Sigmoid colon (tissue), 6 donors: ENCODE measurements at regions not wholly inside any gene's neighbourhood (a gene's known extent, or its start where the extent isn't known, plus 50 kb on each side); places are given as distances from the start of the nearest gene placed in this dataset.

ENCODE experiments used
- DNase-seq: peaks from one replicate; pipeline ENCODE4 v3.0.0-alpha.2; 2019
- H3K27ac ChIP-seq, 4 donors: fragments of 200-600 bp; sonication (generic); one replicate each; pipeline ENCODE4 v1.5.1; 2016 to 2019; ENCODE audit warnings: mild to moderate bottlenecking in 1 of 4
- H3K27me3 ChIP-seq, 3 donors: fragments of 200-600 bp; sonication (generic); one replicate each; pipeline ENCODE4 v1.5.1; 2019; ENCODE audit warnings: mild to moderate bottlenecking in 1 of 3
- H3K36me3 ChIP-seq, 4 donors: fragments of 200-600 bp; sonication (generic); one replicate each; pipeline ENCODE4 v1.5.1; 2016 to 2019
- H3K4me1 ChIP-seq, 4 donors: fragments of 200-600 bp; sonication (generic); one replicate each; pipeline ENCODE4 v1.5.1; 2017 to 2019
- H3K4me3 ChIP-seq, 4 donors: fragments of 200-600 bp; sonication (generic); one replicate each; pipeline ENCODE4 v1.5.1; 2017 to 2019; ENCODE audit warnings: mild to moderate bottlenecking in 2 of 4, moderate library complexity in 1 of 4
- H3K9me3 ChIP-seq, 4 donors: fragments of 200-600 bp in 3 of 4; sonication (generic) in 3 of 4; one replicate each; pipeline versions ENCODE4 v1.5.1 to v1.6.1; 2013 to 2019
- CTCF ChIP-seq, 4 experiments: fragments of 450-650 bp in 3 of 4; fragments of 200-600 bp in 1 of 4; IDR thresholded peaks; one replicate each; pipeline ENCODE4 v1.5.1; 2016 to 2019; ENCODE audit warnings: antibody characterized with exemption in 4 of 4, mild to moderate bottlenecking in 3 of 4, moderate library complexity in 2 of 4
- EP300 ChIP-seq, 4 donors: sonication (generic); formaldehyde crosslinking; IDR thresholded peaks; one replicate each; pipeline ENCODE4 v1.6.1; 2017; ENCODE audit warnings: antibody characterized with exemption in 4 of 4
- POLR2A ChIP-seq, 2 donors: fragments of 450-650 bp; IDR thresholded peaks; one replicate each; pipeline ENCODE4 v1.6.1; 2016; ENCODE audit warnings: antibody characterized with exemption in 2 of 2, mild to moderate bottlenecking in 2 of 2, moderate library complexity in 2 of 2
- POLR2AphosphoS5 ChIP-seq, 4 donors: sonication (generic); formaldehyde crosslinking; IDR thresholded peaks; one replicate each; pipeline ENCODE4 v1.6.1; 2017; ENCODE audit warnings: antibody characterized with exemption in 4 of 4
- whole genome bisulfite sequencing, 2 donors: extraction: QIAGEN DNeasy Blood & Tissue Kit; methylation state at CpG; one replicate each; pipeline ENCODE4 v1.1.7; 2013; 5-methylcytosine and 5-hydroxymethylcytosine counted together
- intact Hi-C: fragments of 100-400 bp; cut with DNase I; formaldehyde crosslinking; loops from one replicate; pipeline ENCODE4 v1.15.1; 2023
- donor health status: healthy with polysubstance abuse.
- donor health status: healthy.

DNA sequence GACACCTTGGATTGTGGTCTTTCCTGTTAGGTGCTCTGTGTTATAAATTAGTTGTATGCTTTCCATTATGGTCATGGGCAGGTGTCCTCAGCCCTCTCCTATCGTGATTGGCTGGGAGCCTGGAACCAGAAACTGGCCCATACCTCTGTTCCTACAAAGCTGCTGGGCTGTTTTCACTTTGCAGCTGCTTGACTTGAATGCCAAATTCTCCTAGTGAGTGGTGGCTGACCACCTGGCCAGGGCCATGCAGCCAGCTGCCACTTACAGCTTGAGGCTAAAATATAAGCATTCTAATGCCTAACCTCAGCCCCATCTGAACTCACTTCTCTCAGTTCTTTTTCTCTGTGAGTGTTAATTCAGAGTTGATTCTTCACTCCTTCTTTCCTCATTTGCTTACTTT, 239.3 kb upstream of the GBE1 start:
- DNase-seq: no peak
- Histone ChIP-seq H3K36me3 (no peaks in the 10 kb centered on the region), H3K27me3 (no peaks in the 10 kb centered on the region), H3K27ac (no peak overlapping the region), H3K4me1 (peaks cover 0 to 6% (median 0%) of the 10 kb centered on the region in 4 donors), H3K9me3 (peaks cover 0 to 5% (median 0%) of the 10 kb centered on the region in 4 donors), H3K4me3 (no peak overlapping the region)
- no peak for TF ChIP-seq POLR2AphosphoS5 (IDR thresholded peaks at IDR 0.05)
- TF ChIP-seq CTCF (IDR thresholded peaks at IDR 0.05): no peak
- no peak for TF ChIP-seq POLR2A (IDR thresholded peaks at IDR 0.05)
- intact Hi-C loops: no loop called here
- 35 to 78% methylated on average over 1 of the region's 1 CpG for WGBS, 2 donors

DNA sequence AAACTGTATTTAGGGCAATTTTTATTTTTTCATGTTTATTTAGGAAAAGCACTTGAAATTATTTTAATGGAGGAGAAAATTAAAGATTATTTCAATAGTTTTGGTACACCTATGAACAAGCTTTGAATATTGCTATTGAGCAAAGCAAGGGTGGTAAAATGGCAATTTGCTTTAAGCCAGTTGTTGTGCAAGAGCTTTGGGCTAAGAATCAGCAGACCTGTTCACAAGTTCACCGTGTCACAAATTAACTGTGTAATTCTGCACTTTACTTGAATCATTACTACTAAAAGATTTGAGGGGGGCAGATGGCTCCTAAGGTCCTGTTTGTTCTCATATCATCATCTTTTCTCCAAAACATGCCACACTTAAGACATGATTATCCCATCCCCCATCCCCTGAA, 238.9 kb upstream of the GBE1 start:
- intact Hi-C loops: no loop called here
- TF ChIP-seq POLR2AphosphoS5 (IDR thresholded peaks at IDR 0.05): no peak
- TF ChIP-seq EP300 (IDR thresholded peaks at IDR 0.05): no peak
- TF ChIP-seq POLR2A (IDR thresholded peaks at IDR 0.05): no peak
- TF ChIP-seq CTCF (IDR thresholded peaks at IDR 0.05): no peak
- peaks cover 0 to 6% (median 0%) of the 10 kb centered on the region in 4 donors for H3K4me1 ChIP-seq
- no peaks in the 10 kb centered on the region for H3K36me3 ChIP-seq
- peaks cover 0 to 5% (median 0%) of the 10 kb centered on the region in 4 donors for H3K9me3 ChIP-seq
- DNase-seq: no peak
- no peak overlapping the region for H3K4me3 ChIP-seq
- WGBS, 2 donors: 74 to 91% methylated on average over 1 of the region's 1 CpG
- no peaks in the 10 kb centered on the region for H3K27me3 ChIP-seq
- no peak overlapping the region for H3K27ac ChIP-seq

GRCh38 chr3:81998907-81999306, 237.5 kb upstream of the GBE1 start:
- DNase-seq: no peak
- intact Hi-C loops: no loop called here
- H3K36me3 ChIP-seq: no peaks in the 10 kb centered on the region
- no peak for TF ChIP-seq EP300 (IDR thresholded peaks at IDR 0.05)
- no peak for TF ChIP-seq POLR2A (IDR thresholded peaks at IDR 0.05)
- no peak for TF ChIP-seq POLR2AphosphoS5 (IDR thresholded peaks at IDR 0.05)
- TF ChIP-seq CTCF (IDR thresholded peaks at IDR 0.05): no peak
- no peak overlapping the region for H3K4me3 ChIP-seq
- H3K9me3 ChIP-seq: peaks cover 0 to 5% (median 0%) of the 10 kb centered on the region in 4 donors
- WGBS, 2 donors: 57 to 77% methylated on average over 3 of the region's 3 CpGs
- no peak overlapping the region for H3K27ac ChIP-seq
- H3K4me1 ChIP-seq: peaks cover 0 to 6% (median 0%) of the 10 kb centered on the region in 4 donors
- H3K27me3 ChIP-seq: no peaks in the 10 kb centered on the region

DNA sequence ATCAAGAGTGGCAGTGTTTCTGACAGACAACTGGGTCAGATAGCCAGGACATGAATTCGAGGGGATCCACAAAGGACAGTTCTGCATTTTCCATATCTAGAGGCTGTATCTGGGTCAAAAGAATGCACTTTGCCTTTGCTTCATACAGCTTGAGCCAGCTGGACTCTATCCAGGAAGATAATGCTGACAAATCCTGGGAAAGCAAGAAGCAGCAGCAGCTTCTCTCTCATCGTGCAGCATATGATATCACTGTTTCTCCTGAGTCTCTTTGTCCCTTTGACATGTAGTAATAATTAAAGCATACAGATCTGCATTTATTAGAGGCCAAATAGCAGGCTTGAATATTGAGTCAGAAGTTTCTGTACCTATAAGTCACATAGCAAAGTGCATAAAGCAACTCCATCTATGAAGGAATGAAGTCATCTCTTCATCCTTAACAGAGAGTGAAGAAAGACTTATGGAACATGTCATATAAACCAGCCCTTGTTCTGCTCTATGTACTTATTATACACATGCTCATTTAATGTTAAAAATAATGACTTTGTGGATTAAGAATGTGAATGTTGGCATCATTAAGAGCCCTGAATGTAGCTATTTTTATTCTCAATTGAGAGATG, 236.8 kb upstream of the GBE1 start:
- peaks cover 0 to 5% (median 0%) of the 10 kb centered on the region in 4 donors for H3K9me3 ChIP-seq
- peaks cover 0 to 6% (median 0%) of the 10 kb centered on the region in 4 donors for H3K4me1 ChIP-seq
- DNase-seq: no peak
- H3K4me3 ChIP-seq: no peak overlapping the region
- no peaks in the 10 kb centered on the region for H3K27me3 ChIP-seq
- TF ChIP-seq POLR2AphosphoS5 (IDR thresholded peaks at IDR 0.05): no peak
- WGBS, 2 donors: 15 to 52% methylated on average over 2 of the region's 2 CpGs
- H3K27ac ChIP-seq: no peak overlapping the region
- intact Hi-C loops: no loop called here
- H3K36me3 ChIP-seq: no peaks in the 10 kb centered on the region

DNA sequence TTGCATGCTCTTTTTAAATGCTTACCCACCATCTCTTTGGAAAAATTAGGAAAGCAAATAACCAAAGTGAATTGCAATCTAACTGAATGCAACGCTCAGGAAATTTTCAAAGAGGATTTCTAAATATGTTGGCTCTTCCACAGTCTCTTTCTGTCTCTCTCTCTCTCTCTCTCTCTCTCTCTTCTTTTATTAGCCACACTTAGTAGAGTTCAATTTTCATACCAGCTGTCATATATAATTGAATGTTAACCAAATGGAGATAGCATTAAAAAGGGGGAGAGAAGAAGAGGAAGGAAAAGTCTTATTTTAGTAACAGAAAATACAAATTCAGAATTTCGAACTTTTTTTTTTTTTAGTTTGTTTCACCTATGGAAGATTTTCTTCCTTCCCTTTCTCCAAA, 235.9 kb upstream of the GBE1 start:
- Histone ChIP-seq H3K36me3 (no peaks in the 10 kb centered on the region), H3K4me1 (peaks cover 0 to 6% (median 0%) of the 10 kb centered on the region in 4 donors), H3K27me3 (no peaks in the 10 kb centered on the region), H3K27ac (no peak overlapping the region), H3K4me3 (no peak overlapping the region), H3K9me3 (peaks cover 0 to 5% (median 0%) of the 10 kb centered on the region in 4 donors)
- intact Hi-C loops: no loop called here
- no peak for DNase-seq
- TF ChIP-seq POLR2AphosphoS5 (IDR thresholded peaks at IDR 0.05) (no peak), EP300 (IDR thresholded peaks at IDR 0.05) (no peak), POLR2A (IDR thresholded peaks at IDR 0.05) (no peak), CTCF (IDR thresholded peaks at IDR 0.05) (no peak)
- 73 to 77% methylated on average over 2 of the region's 2 CpGs for WGBS, 2 donors
